Progenitor cell of endocrine pancreas (in vitro differentiated cells): ENCODE measurements at regions not wholly inside any gene's neighbourhood (a gene's known extent, or its start where the extent isn't known, plus 50 kb on each side); places are given as distances from the start of the nearest gene placed in this dataset.

ENCODE experiments used
- DNase-seq: peaks from one replicate; pipeline ENCODE4 v3.0.0; 2021; ENCODE audit warnings: low spot score; ENCODE audit not compliant: unreplicated experiment
- H3K27ac Mint-ChIP-seq: 2 replicates; pipeline ENCODE4 v1.8.0; 2021; ENCODE audit warnings: mild to moderate bottlenecking, moderate library complexity, mixed read lengths
- H3K27me3 Mint-ChIP-seq: 2 replicates; pipeline ENCODE4 v1.8.0; 2021; ENCODE audit warnings: mixed read lengths
- H3K36me3 Mint-ChIP-seq: 2 replicates; pipeline ENCODE4 v1.8.0; 2022; ENCODE audit warnings: mixed read lengths; ENCODE audit not compliant: insufficient read depth
- H3K4me1 Mint-ChIP-seq: 2 replicates; pipeline ENCODE4 v1.8.0; 2021; ENCODE audit warnings: low read depth, mixed read lengths
- H3K4me3 Mint-ChIP-seq: 2 replicates; pipeline ENCODE4 v1.8.0; 2021; ENCODE audit warnings: low read depth, mild to moderate bottlenecking, moderate library complexity, mixed read lengths
- H3K9me3 Mint-ChIP-seq: 2 replicates; pipeline ENCODE4 v1.8.0; 2021; ENCODE audit warnings: low read depth, mixed read lengths
- CTCF ChIP-seq: fragments of 200-600 bp; sonication (generic); IDR thresholded peaks from one replicate; pipeline ENCODE4 v1.5.0; 2021; ENCODE audit warnings: antibody characterized with exemption, mild to moderate bottlenecking; ENCODE audit not compliant: unreplicated experiment

GRCh38 chr20:22093122-22093521 lies 387.7 kb downstream of the PAX1 start:
- Mint-ChIP-seq H3K36me3 (peaks cover 4% of the 10 kb centered on the region), H3K9me3 (peaks cover 32% of the 10 kb centered on the region), H3K4me1 (no peaks in the 10 kb centered on the region), H3K4me3 (no peak overlapping the region), H3K27me3 (no peaks in the 10 kb centered on the region), H3K27ac (no peak overlapping the region)
- no peak for DNase-seq
- TF ChIP-seq CTCF, result no peak

GRCh38 chr20:22088882-22089281 lies 383.4 kb downstream of the PAX1 start:
- peaks cover 4% of the 10 kb centered on the region for H3K36me3 Mint-ChIP-seq

GRCh38 chr20:22080985-22081384 lies 375.5 kb downstream of the PAX1 start:
- TF ChIP-seq CTCF, result no peak
- Mint-ChIP-seq H3K4me3 (no peak overlapping the region), H3K9me3 (peaks cover 10% of the 10 kb centered on the region)

More at GRCh38 chr20:22088882-22089281, 383.4 kb downstream of the PAX1 start:
- TF ChIP-seq CTCF, result no peak
- Mint-ChIP-seq H3K4me1 (no peaks in the 10 kb centered on the region), H3K27ac (no peak overlapping the region), H3K27me3 (no peaks in the 10 kb centered on the region), H3K9me3 (peaks cover 35% of the 10 kb centered on the region), H3K4me3 (no peak overlapping the region)
- DNase-seq, result no peak

GRCh38 chr20:22074635-22075034 lies 369.2 kb downstream of the PAX1 start:
- no peaks in the 10 kb centered on the region for H3K27me3 Mint-ChIP-seq
- peaks cover 3% of the 10 kb centered on the region for H3K9me3 Mint-ChIP-seq
- H3K27ac Mint-ChIP-seq, result no peak overlapping the region
- H3K4me1 Mint-ChIP-seq, result no peaks in the 10 kb centered on the region
- TF ChIP-seq CTCF, result no peak
- no peak for DNase-seq
- H3K36me3 Mint-ChIP-seq, result no peaks in the 10 kb centered on the region
- H3K4me3 Mint-ChIP-seq, result no peak overlapping the region

More at GRCh38 chr20:22080985-22081384, 375.5 kb downstream of the PAX1 start:
- H3K27ac Mint-ChIP-seq, result no peak overlapping the region
- no peaks in the 10 kb centered on the region for H3K27me3 Mint-ChIP-seq
- DNase-seq, result no peak
- no peaks in the 10 kb centered on the region for H3K36me3 Mint-ChIP-seq
- H3K4me1 Mint-ChIP-seq, result no peaks in the 10 kb centered on the region

- Mint-ChIP-seq H3K36me3 (no peaks in the 10 kb centered on the region), H3K4me3 (no peak overlapping the region), H3K27ac (no peak overlapping the region), H3K9me3 (no peaks in the 10 kb centered on the region), H3K27me3 (no peaks in the 10 kb centered on the region), H3K4me1 (no peaks in the 10 kb centered on the region)
- DNase-seq, result no peak
- no peak for TF ChIP-seq CTCF
Observed at GRCh38 chr20:22071841-22072240, 366.4 kb downstream of the PAX1 start.
